Kidney epithelial cell (primary cell): ENCODE measurements at regions not wholly inside any gene's neighbourhood (a gene's known extent, or its start where the extent isn't known, plus 50 kb on each side); places are given as distances from the start of the nearest gene placed in this dataset.

Source experiments
- DNase-seq: peaks from one replicate; pipeline ENCODE4 v3.0.0-alpha.2; 2010; ENCODE audit warnings: low read depth
- H3K27me3 ChIP-seq: 2 replicates; pipeline ENCODE4 v1.6.0; 2011; ENCODE audit warnings: low read length; ENCODE audit not compliant: control insufficient read depth, insufficient read depth
- H3K36me3 ChIP-seq: 2 replicates; pipeline ENCODE4 v1.5.1; 2011; ENCODE audit warnings: low read length; ENCODE audit not compliant: control insufficient read depth, insufficient read depth
- H3K4me3 ChIP-seq: 2 replicates; pipeline ENCODE4 v1.5.1; 2011; ENCODE audit warnings: low read depth, mild to moderate bottlenecking, control low read depth, low read length
- TF ChIP-seq, protein P1 (sequence below): IDR thresholded peaks from 2 replicates; pipeline ENCODE4 v1.5.1; 2011; ENCODE audit warnings: mild to moderate bottlenecking, moderate library complexity, low read length, control low read depth, inconsistent platforms; ENCODE audit not compliant: insufficient read depth, poor library complexity, severe bottlenecking

- TF ChIP-seq, protein P1, sequence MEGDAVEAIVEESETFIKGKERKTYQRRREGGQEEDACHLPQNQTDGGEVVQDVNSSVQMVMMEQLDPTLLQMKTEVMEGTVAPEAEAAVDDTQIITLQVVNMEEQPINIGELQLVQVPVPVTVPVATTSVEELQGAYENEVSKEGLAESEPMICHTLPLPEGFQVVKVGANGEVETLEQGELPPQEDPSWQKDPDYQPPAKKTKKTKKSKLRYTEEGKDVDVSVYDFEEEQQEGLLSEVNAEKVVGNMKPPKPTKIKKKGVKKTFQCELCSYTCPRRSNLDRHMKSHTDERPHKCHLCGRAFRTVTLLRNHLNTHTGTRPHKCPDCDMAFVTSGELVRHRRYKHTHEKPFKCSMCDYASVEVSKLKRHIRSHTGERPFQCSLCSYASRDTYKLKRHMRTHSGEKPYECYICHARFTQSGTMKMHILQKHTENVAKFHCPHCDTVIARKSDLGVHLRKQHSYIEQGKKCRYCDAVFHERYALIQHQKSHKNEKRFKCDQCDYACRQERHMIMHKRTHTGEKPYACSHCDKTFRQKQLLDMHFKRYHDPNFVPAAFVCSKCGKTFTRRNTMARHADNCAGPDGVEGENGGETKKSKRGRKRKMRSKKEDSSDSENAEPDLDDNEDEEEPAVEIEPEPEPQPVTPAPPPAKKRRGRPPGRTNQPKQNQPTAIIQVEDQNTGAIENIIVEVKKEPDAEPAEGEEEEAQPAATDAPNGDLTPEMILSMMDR: no peak
- no peak overlapping the region for H3K4me3 ChIP-seq
- no peaks in the 10 kb centered on the region for H3K27me3 ChIP-seq
- H3K36me3 ChIP-seq: no peaks in the 10 kb centered on the region
- DNase-seq: no peak
These were observed 203.4 kb upstream of the FOXN3 start for GRCh38 chr14:89620436-89620835.

DNA sequence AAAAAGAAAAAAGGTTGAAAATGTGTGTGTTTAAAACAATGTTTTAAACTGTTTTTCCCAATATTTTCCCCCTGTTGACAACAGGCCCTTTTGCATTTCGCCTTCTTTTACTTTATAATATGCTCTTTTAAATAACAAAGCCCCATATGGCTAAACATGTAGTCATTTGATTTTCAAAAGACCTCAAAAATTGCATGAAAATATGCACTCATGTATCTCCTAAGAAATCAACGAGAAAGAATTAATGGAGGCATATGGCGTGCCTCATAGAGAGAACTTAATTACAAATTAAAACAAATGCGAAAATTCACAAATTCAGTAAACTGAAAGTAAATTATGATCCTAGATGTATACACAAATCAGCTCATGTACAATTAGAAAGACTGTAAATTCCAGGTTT, 202.6 kb upstream of the FOXN3 start:
- DNase-seq: no peak
- peak overlapping the region; percentile 83 for H3K4me3 ChIP-seq
- H3K36me3 ChIP-seq: no peaks in the 10 kb centered on the region
- TF ChIP-seq, protein P1: no peak
- no peaks in the 10 kb centered on the region for H3K27me3 ChIP-seq

DNA sequence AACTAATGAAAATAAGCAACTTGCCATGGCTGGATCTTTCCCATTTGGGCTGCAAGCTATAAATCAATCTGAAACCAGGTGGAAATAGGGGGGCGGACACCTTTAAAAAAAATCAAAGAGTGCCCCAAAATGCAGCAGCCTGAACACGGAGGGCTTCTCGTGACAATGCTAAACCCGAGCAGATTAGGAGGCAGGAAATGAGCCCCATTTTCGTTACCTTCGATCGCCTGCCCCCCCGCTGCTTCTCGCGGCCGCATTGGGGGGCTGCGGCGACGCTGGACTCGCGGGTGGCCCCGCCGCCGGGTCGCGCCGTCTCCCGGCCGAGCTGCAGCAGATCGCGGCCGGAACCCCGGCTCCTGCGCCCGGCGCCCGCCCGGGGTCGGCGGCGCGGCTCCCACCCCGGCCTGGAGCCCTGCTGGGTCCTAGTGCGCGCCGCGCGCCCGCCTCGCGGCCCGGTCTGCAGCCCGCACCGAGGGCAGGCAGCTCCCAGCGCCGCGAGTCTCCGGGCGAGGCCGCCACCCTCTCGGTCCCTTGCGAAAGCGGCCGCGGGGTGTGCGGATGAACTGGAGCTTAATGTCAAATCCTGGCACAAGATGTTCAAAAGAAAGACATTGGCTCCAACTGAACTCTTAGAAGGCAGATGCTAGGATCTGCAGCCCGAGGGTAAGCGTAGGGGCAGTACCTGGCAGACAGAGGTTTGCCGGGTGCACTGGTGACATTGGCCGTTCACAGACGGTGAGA, 201.9 kb upstream of the FOXN3 start:
- TF ChIP-seq, protein P1: no peak
- Histone ChIP-seq H3K36me3 (no peaks in the 10 kb centered on the region), H3K4me3 (peak overlapping the region; percentile 83), H3K27me3 (no peaks in the 10 kb centered on the region)
- no peak for DNase-seq

GRCh38 chr14:89618330-89618708, 201.3 kb upstream of the FOXN3 start:
- H3K4me3 ChIP-seq: peak overlapping the region; percentile 83
- DNase-seq: no peak
- H3K27me3 ChIP-seq: no peaks in the 10 kb centered on the region
- H3K36me3 ChIP-seq: no peaks in the 10 kb centered on the region
- TF ChIP-seq, protein P1: no peak

GRCh38 chr14:89617481-89618329, 200.7 kb upstream of the FOXN3 start:
- no peak for DNase-seq
- Histone ChIP-seq H3K27me3 (no peaks in the 10 kb centered on the region), H3K4me3 (peak overlapping the region; percentile 83), H3K36me3 (no peaks in the 10 kb centered on the region)
- TF ChIP-seq, protein P1: no peak

GRCh38 chr14:89616852-89617341, 199.9 kb upstream of the FOXN3 start:
- no peak for DNase-seq
- Histone ChIP-seq H3K4me3 (no peak overlapping the region), H3K27me3 (no peaks in the 10 kb centered on the region), H3K36me3 (no peaks in the 10 kb centered on the region)
- TF ChIP-seq, protein P1: no peak
